Adrenal gland (tissue), 9 donors: ENCODE measurements at regions not wholly inside any gene's neighbourhood (a gene's known extent, or its start where the extent isn't known, plus 50 kb on each side); places are given as distances from the start of the nearest gene placed in this dataset.

Experiments used
- DNase-seq, 7 donors: peaks; one replicate each; pipeline ENCODE4 v3.0.0-alpha.2; 2019 to 2020
- H3K27ac ChIP-seq, 5 donors: fragments of 200-600 bp; sonication (generic) in 4 of 5; 1 replicate in 3 of 5; 2 replicates in 2 of 5; pipeline versions ENCODE4 v1.5.1 to v1.8.0; 2016 to 2020; ENCODE audit warnings: mild to moderate bottlenecking in 1 of 5
- H3K27me3 ChIP-seq: fragments of 200-600 bp; 2 replicates; pipeline ENCODE4 v1.8.0; 2021
- H3K36me3 ChIP-seq, 2 donors: fragments of 200-600 bp; replicated peaks in 1 of 2; 1 replicate in 1 of 2; 2 replicates in 1 of 2; pipeline versions ENCODE4 v1.5.1 to v1.8.0; 2018 to 2022
- H3K4me1 ChIP-seq, 2 donors: fragments of 200-600 bp; replicated peaks in 1 of 2; 1 replicate in 1 of 2; 2 replicates in 1 of 2; pipeline versions ENCODE4 v1.5.1 to v1.8.0; 2018 to 2021
- H3K4me3 ChIP-seq, 4 donors: fragments of 200-600 bp; sonication (generic) in 3 of 4; one replicate each; pipeline ENCODE4 v1.5.1; 2016 to 2018
- H3K9me3 ChIP-seq, 3 donors: fragments of 200-600 bp; sonication (generic) in 1 of 3; replicated peaks in 1 of 3; 1 replicate in 2 of 3; 2 replicates in 1 of 3; pipeline versions ENCODE4 v1.5.1 to v1.8.0; 2016 to 2021
- POLR2A ChIP-seq, 2 donors: fragments of 450-650 bp; IDR thresholded peaks; one replicate each; pipeline ENCODE4 v1.6.1; 2017; ENCODE audit warnings: antibody characterized with exemption in 2 of 2, mild to moderate bottlenecking in 2 of 2, moderate library complexity in 1 of 2
- WGBS, 4 donors: extraction: QIAGEN DNeasy Blood & Tissue Kit in 2 of 4; methylation state at CpG; one replicate each; pipeline versions ENCODE4 v1.1.5 to v1.1.7; 2013 to 2017; 5-methylcytosine and 5-hydroxymethylcytosine counted together
- intact Hi-C, 2 donors: fragments of 100-400 bp; cut with DNase I; formaldehyde crosslinking; loops; one replicate each; pipeline versions ENCODE4 v1.14.1 to v1.15.0; 2022 to 2023
- TF ChIP-seq, protein P1 (sequence below), 6 experiments: fragments of 450-650 bp in 4 of 6; fragments of 200-600 bp in 2 of 6; sonication (generic) in 1 of 6; IDR thresholded peaks; 1 replicate in 5 of 6; 2 replicates in 1 of 6; pipeline versions ENCODE4 v1.5.1 to v1.8.0; 2016 to 2021; ENCODE audit warnings: antibody characterized with exemption in 6 of 6, mild to moderate bottlenecking in 2 of 6, moderate library complexity in 1 of 6
- donor health status: healthy with polysubstance abuse.
- donor health status: Bipolar disorder and iron deficiency.
- donor health status: DM: yes; HTN: yes; CAD: no.
- donor health status: DM: no; HTN: no; CAD: no.
- donor health status: DM: no; HTN: no; CAD: no.

DNA sequence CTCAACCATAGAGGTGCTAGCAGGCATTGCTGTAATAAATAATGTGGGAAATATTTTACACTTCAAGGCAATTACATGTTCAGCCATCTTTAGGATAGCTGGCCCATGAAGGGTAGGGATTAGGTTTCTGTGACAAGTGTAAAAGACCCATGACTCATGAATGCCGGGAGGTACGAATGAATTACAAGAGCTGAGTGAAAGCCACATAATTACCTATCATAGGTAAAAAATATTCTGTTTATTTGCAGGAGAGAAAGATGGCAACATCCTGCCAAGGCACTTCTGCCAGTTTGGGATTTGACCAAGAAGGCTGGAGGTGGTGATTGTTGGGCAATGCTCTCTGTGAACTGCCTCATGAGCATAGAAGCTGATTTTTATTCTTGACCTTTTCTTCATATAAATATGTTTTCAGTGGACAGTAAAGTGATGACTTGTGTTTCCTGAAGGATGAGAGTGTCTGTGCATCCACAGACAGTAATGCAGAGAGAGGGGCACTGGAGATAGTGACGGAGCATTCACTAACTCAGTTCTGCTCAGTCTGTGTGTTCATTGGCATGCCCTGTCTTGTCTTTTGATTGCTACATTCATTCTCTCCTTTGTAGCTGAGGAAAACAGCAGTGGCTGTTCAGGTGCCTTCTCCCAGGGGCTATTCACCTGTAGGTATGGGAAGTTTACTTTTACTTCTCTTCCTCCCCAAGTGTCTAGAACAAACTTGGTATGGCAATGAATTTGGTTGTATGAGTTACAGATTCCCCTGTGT lies 481.1 kb downstream of the TFAP2B start:
- no peak overlapping the region for H3K4me3 ChIP-seq
- H3K27ac ChIP-seq: no peak overlapping the region
- no peaks in the 10 kb centered on the region for H3K4me1 ChIP-seq
- TF ChIP-seq POLR2A (IDR thresholded peaks at IDR 0.05): no peak
- TF ChIP-seq, protein P1, sequence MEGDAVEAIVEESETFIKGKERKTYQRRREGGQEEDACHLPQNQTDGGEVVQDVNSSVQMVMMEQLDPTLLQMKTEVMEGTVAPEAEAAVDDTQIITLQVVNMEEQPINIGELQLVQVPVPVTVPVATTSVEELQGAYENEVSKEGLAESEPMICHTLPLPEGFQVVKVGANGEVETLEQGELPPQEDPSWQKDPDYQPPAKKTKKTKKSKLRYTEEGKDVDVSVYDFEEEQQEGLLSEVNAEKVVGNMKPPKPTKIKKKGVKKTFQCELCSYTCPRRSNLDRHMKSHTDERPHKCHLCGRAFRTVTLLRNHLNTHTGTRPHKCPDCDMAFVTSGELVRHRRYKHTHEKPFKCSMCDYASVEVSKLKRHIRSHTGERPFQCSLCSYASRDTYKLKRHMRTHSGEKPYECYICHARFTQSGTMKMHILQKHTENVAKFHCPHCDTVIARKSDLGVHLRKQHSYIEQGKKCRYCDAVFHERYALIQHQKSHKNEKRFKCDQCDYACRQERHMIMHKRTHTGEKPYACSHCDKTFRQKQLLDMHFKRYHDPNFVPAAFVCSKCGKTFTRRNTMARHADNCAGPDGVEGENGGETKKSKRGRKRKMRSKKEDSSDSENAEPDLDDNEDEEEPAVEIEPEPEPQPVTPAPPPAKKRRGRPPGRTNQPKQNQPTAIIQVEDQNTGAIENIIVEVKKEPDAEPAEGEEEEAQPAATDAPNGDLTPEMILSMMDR (IDR thresholded peaks at IDR 0.05): no peak
- no peak for DNase-seq
- intact Hi-C loops: no loop called here
- no peaks in the 10 kb centered on the region for H3K36me3 ChIP-seq
- no peaks in the 10 kb centered on the region for H3K27me3 ChIP-seq
- no peaks in the 10 kb centered on the region for H3K9me3 ChIP-seq
- 69 to 82% (median 78%) methylated on average over 3 of the region's 3 CpGs for WGBS, 4 donors

DNA sequence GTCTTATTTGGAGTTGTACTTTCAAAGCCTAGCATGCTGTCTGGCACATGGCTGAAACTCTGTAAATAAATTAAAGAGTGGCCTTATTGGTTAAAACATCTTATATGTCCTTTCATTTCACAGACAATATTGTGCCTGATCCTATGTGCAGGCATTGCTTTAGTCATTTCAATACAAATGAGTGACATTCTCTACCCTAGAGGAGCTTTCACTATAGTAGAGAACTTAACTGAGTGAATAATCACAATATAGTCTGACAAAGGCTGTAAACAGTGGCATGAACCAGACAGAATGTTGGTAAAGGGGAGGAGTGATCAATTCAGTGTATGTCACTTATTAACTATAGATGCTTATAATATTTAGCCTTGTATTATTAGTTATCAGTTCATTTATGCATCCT lies 481.8 kb downstream of the TFAP2B start:
- intact Hi-C loops: no loop called here
- no peak overlapping the region for H3K27ac ChIP-seq
- TF ChIP-seq, protein P1 (IDR thresholded peaks at IDR 0.05): no peak
- no peak for TF ChIP-seq POLR2A (IDR thresholded peaks at IDR 0.05)
- H3K4me3 ChIP-seq: no peak overlapping the region
- DNase-seq: no peak
- no peaks in the 10 kb centered on the region for H3K9me3 ChIP-seq
- no peaks in the 10 kb centered on the region for H3K4me1 ChIP-seq
- H3K36me3 ChIP-seq: no peaks in the 10 kb centered on the region
- no peaks in the 10 kb centered on the region for H3K27me3 ChIP-seq

DNA sequence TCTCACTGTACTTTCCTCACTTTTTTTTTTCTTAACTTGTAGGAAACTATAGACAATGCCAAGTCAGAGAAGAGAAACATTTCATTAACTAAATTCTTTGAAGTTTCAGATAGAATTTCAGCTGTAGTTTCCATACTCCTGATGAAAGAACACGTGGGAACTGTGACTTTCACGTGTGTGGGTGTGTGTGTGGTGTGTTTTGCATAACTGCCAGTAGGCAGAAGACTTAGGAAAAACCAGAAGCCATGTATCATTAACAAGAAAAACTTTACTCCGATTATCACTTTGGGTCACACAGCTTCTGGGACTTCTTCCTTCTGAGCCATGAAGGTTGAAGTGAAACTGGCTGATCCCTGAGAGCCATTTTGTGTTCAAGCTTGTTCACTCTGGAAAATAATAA lies 483.3 kb downstream of the TFAP2B start:
- intact Hi-C loops: no loop called here
- DNase-seq: no peak
- WGBS, 4 donors: 25 to 47% (median 31%) methylated on average over 3 of the region's 3 CpGs
- Histone ChIP-seq H3K9me3 (no peaks in the 10 kb centered on the region), H3K36me3 (no peaks in the 10 kb centered on the region), H3K27ac (no peak overlapping the region), H3K4me1 (no peaks in the 10 kb centered on the region), H3K4me3 (no peak overlapping the region), H3K27me3 (no peaks in the 10 kb centered on the region)
- TF ChIP-seq, protein P1 (IDR thresholded peaks at IDR 0.05): no peak
- no peak for TF ChIP-seq POLR2A (IDR thresholded peaks at IDR 0.05)

DNA sequence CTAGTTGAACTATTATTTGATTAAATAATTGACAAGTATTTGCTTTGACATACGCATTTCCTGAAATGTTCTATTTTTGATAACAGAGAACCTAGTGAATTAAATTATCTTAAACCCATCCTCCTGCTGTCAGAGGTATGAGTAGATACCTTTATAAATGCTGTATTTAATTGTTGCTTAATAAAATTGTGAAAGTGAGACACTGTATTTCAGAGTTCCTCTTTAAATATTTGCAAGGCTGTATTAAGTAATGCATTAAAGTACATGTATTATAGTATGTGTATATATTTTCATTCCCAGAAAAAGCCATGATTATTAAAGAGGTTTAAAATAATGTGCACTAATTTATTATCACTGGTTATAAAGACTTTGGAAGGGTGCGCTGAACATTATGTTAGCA lies 483.8 kb downstream of the TFAP2B start:
- no peaks in the 10 kb centered on the region for H3K36me3 ChIP-seq
- no peaks in the 10 kb centered on the region for H3K27me3 ChIP-seq
- no peak overlapping the region for H3K27ac ChIP-seq
- WGBS, 4 donors: 86 to 92% (median 90%) methylated on average over 2 of the region's 2 CpGs
- H3K4me3 ChIP-seq: no peak overlapping the region
- H3K4me1 ChIP-seq: no peaks in the 10 kb centered on the region
- intact Hi-C loops: no loop called here
- no peaks in the 10 kb centered on the region for H3K9me3 ChIP-seq
- TF ChIP-seq, protein P1 (IDR thresholded peaks at IDR 0.05): no peak
- TF ChIP-seq POLR2A (IDR thresholded peaks at IDR 0.05): no peak
- no peak for DNase-seq
